ENCODE measurements at regions not wholly inside any gene's neighbourhood (a gene's known extent, or its start where the extent isn't known, plus 50 kb on each side); places are given as distances from the start of the nearest gene placed in this dataset.

DNA sequence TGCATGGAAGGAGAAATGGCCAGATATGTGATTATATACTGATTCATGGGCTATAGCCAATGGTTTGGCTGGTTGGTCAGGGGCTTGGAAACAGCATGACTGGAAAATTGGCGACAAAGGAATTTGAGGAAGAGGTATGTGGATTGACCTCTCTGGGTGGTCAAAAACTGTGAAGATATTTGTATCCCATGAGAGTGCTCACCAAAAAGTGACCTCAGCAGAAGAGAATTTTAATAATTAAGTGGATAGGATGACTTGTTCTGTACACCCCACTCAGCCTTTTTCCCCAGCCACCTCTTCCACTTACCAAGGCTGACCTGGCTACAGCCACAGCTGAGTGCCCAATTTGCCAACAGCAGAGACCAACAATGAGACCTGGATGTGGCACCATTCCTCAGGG lies 146.7 kb downstream of the GPR37 start:
- no peak for TF ChIP-seq POLR2A (IDR thresholded peaks at IDR 0.05)
- TF ChIP-seq, protein P1, sequence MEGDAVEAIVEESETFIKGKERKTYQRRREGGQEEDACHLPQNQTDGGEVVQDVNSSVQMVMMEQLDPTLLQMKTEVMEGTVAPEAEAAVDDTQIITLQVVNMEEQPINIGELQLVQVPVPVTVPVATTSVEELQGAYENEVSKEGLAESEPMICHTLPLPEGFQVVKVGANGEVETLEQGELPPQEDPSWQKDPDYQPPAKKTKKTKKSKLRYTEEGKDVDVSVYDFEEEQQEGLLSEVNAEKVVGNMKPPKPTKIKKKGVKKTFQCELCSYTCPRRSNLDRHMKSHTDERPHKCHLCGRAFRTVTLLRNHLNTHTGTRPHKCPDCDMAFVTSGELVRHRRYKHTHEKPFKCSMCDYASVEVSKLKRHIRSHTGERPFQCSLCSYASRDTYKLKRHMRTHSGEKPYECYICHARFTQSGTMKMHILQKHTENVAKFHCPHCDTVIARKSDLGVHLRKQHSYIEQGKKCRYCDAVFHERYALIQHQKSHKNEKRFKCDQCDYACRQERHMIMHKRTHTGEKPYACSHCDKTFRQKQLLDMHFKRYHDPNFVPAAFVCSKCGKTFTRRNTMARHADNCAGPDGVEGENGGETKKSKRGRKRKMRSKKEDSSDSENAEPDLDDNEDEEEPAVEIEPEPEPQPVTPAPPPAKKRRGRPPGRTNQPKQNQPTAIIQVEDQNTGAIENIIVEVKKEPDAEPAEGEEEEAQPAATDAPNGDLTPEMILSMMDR (IDR thresholded peaks at IDR 0.05), result no peak
- TF ChIP-seq EP300 (IDR thresholded peaks at IDR 0.05), result no peak

Measured in ovary (tissue), 3 donors.